Fibroblast of lung (primary cell): ENCODE measurements at regions not wholly inside any gene's neighbourhood (a gene's known extent, or its start where the extent isn't known, plus 50 kb on each side); places are given as distances from the start of the nearest gene placed in this dataset.
A peak's percentile ranks its signal among the peaks of the same experiment; 100 is the strongest.
"Not testable (repeated sequence)": the region's sequence is repeated elsewhere in the genome, so short reads cannot be mapped to it uniquely, and the experiment has no call there.

ENCODE experiments used
- DNase-seq, 2 donors: peaks; one replicate each; pipeline versions ENCODE4 v3.0.0 to v3.0.0-alpha.2; 2010; ENCODE audit warnings: low read depth in 2 of 2
- H2AFZ ChIP-seq: 2 replicates; pipeline ENCODE4 v1.5.1; 2012; ENCODE audit warnings: low read length, control low read depth, inconsistent platforms
- H3K27ac ChIP-seq: 2 replicates; pipeline ENCODE4 v1.5.1; 2011; ENCODE audit warnings: low read length, control low read depth; ENCODE audit not compliant: insufficient read depth
- H3K27me3 ChIP-seq: 2 replicates; pipeline ENCODE4 v1.5.1; 2011; ENCODE audit warnings: mild to moderate bottlenecking, low read length; ENCODE audit not compliant: control insufficient read depth, insufficient read depth
- H3K36me3 ChIP-seq: 2 replicates; pipeline ENCODE4 v1.5.1; 2011; ENCODE audit warnings: low read length; ENCODE audit not compliant: control insufficient read depth, insufficient read depth
- H3K4me1 ChIP-seq: 2 replicates; pipeline ENCODE4 v1.5.1; 2011; ENCODE audit warnings: low read length; ENCODE audit not compliant: control insufficient read depth, insufficient read depth; ENCODE audit errors: extremely low read depth
- H3K4me2 ChIP-seq: 2 replicates; pipeline ENCODE4 v1.5.1; 2011; ENCODE audit warnings: low read length, control low read depth; ENCODE audit not compliant: insufficient read depth; ENCODE audit errors: extremely low read depth
- H3K4me3 ChIP-seq, 4 experiments: fragments of 200-600 bp in 1 of 4; sonication (generic) in 1 of 4; replicated peaks in 1 of 4; 2 replicates each; pipeline ENCODE4 v1.5.1; 2011 to 2016; ENCODE audit warnings: low read length in 4 of 4, low read depth in 3 of 4, mild to moderate bottlenecking in 3 of 4, control low read depth in 2 of 4, inconsistent platforms in 1 of 4, mixed read lengths in 1 of 4; ENCODE audit not compliant: insufficient read depth in 1 of 4; ENCODE audit errors: control extremely low read depth in 1 of 4
- H3K79me2 ChIP-seq: 2 replicates; pipeline ENCODE4 v1.5.1; 2012; ENCODE audit warnings: mild to moderate bottlenecking, low read length, inconsistent platforms; ENCODE audit not compliant: control insufficient read depth, insufficient read depth
- H3K9ac ChIP-seq: 2 replicates; pipeline ENCODE4 v1.5.1; 2011; ENCODE audit warnings: mild to moderate bottlenecking, low read length, control low read depth; ENCODE audit not compliant: insufficient read depth
- H3K9me3 ChIP-seq: 2 replicates; pipeline ENCODE4 v1.5.1; 2012; ENCODE audit warnings: low read depth, low read length; ENCODE audit not compliant: control insufficient read depth, insufficient read depth
- H4K20me1 ChIP-seq: 2 replicates; pipeline ENCODE4 v1.5.1; 2011; ENCODE audit warnings: low read length; ENCODE audit not compliant: control insufficient read depth, insufficient read depth; ENCODE audit errors: extremely low read depth
- CTCF ChIP-seq, 2 donors: IDR thresholded peaks in 1 of 2; conservative IDR thresholded peaks in 1 of 2; 1 replicate in 1 of 2; 2 replicates in 1 of 2; pipeline ENCODE4 v1.5.1; 2011 to 2012; ENCODE audit warnings: low read length in 2 of 2, control low read depth in 1 of 2, inconsistent platforms in 1 of 2, low read depth in 1 of 2, mild to moderate bottlenecking in 1 of 2
- EZH2 ChIP-seq: IDR thresholded peaks from 2 replicates; pipeline ENCODE4 v1.5.1; 2012; ENCODE audit warnings: low read length, control low read depth, mild to moderate bottlenecking; ENCODE audit errors: missing control alignments

- no peak for DNase-seq
- Histone ChIP-seq H4K20me1 (no peaks in the 10 kb centered on the region), H3K9ac (no peak overlapping the region), H3K4me2 (no peak overlapping the region), H3K27ac (no peak overlapping the region), H3K36me3 (no peaks in the 10 kb centered on the region), H3K27me3 (no peaks in the 10 kb centered on the region), H3K79me2 (no peaks in the 10 kb centered on the region), H3K4me1 (peaks cover 6% of the 10 kb centered on the region), H3K4me3 (no peak overlapping the region), H2AFZ (no peak overlapping the region), H3K9me3 (no peaks in the 10 kb centered on the region)
- TF ChIP-seq CTCF (conservative IDR thresholded peaks at IDR 0.05 in 1 of 2, IDR thresholded peaks at IDR 0.05 in 1 of 2; ENCODE audit: low read depth in 1 of 2, low read length in 2 of 2) (no peak), EZH2 (no peak)
Observed at GRCh38 chr5:163870441-163870840, 365.0 kb downstream of the MAT2B start.

GRCh38 chr5:163874431-163874830, 369.0 kb downstream of the MAT2B start:
- Histone ChIP-seq H3K4me1 (peaks cover 3% of the 10 kb centered on the region), H3K9ac (no peak overlapping the region), H3K4me2 (no peak overlapping the region), H3K27ac (no peak overlapping the region), H3K79me2 (no peaks in the 10 kb centered on the region), H3K9me3 (no peaks in the 10 kb centered on the region), H3K36me3 (no peaks in the 10 kb centered on the region), H3K27me3 (no peaks in the 10 kb centered on the region), H3K4me3 (no peak overlapping the region), H2AFZ (no peak overlapping the region), H4K20me1 (no peaks in the 10 kb centered on the region)
- TF ChIP-seq CTCF (conservative IDR thresholded peaks at IDR 0.05 in 1 of 2, IDR thresholded peaks at IDR 0.05 in 1 of 2; ENCODE audit: low read depth in 1 of 2, low read length in 2 of 2) (no peak), EZH2 (no peak)
- no peak for DNase-seq

GRCh38 chr5:163874912-163875311, 369.5 kb downstream of the MAT2B start:
- DNase-seq: peak in 1 of 2 donors; percentile 59
- not testable (repeated sequence) for H3K79me2 ChIP-seq, H3K27me3 ChIP-seq, H3K36me3 ChIP-seq, H3K4me3 ChIP-seq, H4K20me1 ChIP-seq, H2AFZ ChIP-seq, H3K27ac ChIP-seq, H3K4me2 ChIP-seq, H3K9me3 ChIP-seq, H3K9ac ChIP-seq, H3K4me1 ChIP-seq

- H3K27ac ChIP-seq: no peak overlapping the region
- H4K20me1 ChIP-seq: no peaks in the 10 kb centered on the region
- H3K27me3 ChIP-seq: no peaks in the 10 kb centered on the region
- peak in 1 of 2 donors; percentile 44 for DNase-seq
- no peaks in the 10 kb centered on the region for H3K79me2 ChIP-seq
- H3K4me1 ChIP-seq: peaks cover 3% of the 10 kb centered on the region
- H3K4me3 ChIP-seq: no peak overlapping the region
- H3K4me2 ChIP-seq: no peak overlapping the region
- H3K9me3 ChIP-seq: no peaks in the 10 kb centered on the region
- no peak overlapping the region for H2AFZ ChIP-seq
- H3K36me3 ChIP-seq: no peaks in the 10 kb centered on the region
- H3K9ac ChIP-seq: no peak overlapping the region
- TF ChIP-seq CTCF (conservative IDR thresholded peaks at IDR 0.05 in 1 of 2, IDR thresholded peaks at IDR 0.05 in 1 of 2; ENCODE audit: low read depth in 1 of 2, low read length in 2 of 2): no peak
Observed at GRCh38 chr5:163877865-163878264, 372.4 kb downstream of the MAT2B start.
